ENCODE measurements at regions not wholly inside any gene's neighbourhood (a gene's known extent, or its start where the extent isn't known, plus 50 kb on each side); places are given as distances from the start of the nearest gene placed in this dataset.
"Not testable (repeated sequence)": the region's sequence is repeated elsewhere in the genome, so short reads cannot be mapped to it uniquely, and the experiment has no call there.

DNA sequence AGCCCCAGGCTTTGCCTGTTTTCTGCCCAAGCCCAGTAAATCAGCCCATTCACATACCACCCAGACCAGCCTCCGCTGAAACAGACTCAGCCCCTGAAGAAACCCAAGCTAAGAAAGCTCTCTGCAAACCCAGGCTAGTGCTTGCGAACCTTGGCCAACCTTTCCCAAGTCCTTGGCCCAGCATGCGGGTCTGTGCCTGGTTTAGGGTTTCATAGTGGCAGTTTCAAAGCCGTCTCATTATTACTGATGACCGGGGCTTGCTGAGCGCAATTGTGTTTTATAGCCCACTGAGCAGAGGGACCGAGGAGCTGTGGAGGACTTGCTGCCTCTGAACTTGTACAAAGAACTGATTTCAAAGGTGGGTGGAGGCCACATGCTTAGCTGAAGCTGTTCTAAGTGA, 584.3 kb downstream of the BNC2 start:
- Histone ChIP-seq H3K27me3 (ENCODE audit: control insufficient read depth, insufficient read depth, low read length, poor library complexity, severe bottlenecking) (no peaks in the 10 kb centered on the region), H3K9me3 (ENCODE audit: control insufficient read depth, low read length) (no peaks in the 10 kb centered on the region)

DNA sequence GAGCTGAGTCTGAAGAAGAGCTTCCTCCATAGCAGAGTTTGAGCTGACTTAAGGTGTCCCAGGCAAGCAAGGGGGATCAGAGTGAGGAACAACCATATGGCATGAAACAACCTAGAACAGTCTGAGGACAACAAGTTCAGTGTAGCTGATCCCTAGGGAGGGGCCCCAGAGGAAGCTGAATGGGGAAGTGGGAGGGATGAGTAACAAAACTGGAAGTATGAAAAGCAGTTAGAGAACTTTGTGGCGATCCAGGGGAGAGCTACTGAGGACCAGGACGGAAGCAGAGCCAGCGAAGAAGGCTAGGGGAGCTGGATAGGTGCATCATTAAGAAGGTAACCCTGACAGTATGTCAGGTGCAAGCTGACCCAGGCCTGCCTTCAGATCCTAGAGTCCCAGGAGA, 580.8 kb downstream of the BNC2 start:
- H3K9me3 ChIP-seq (ENCODE audit: control insufficient read depth, low read length): no peaks in the 10 kb centered on the region
- 92 to 95% methylated on average over 3 of the region's 3 CpGs for WGBS, 2 experiments
- no peaks in the 10 kb centered on the region for H3K27me3 ChIP-seq (ENCODE audit: control insufficient read depth, insufficient read depth, low read length, poor library complexity, severe bottlenecking)
- H3K4me3 ChIP-seq (ENCODE audit: insufficient read depth, low read depth, low read length): no peak overlapping the region
- H3K36me3 ChIP-seq (ENCODE audit: control insufficient read depth, insufficient read depth, low read length): no peaks in the 10 kb centered on the region
- no peaks in the 10 kb centered on the region for H3K4me1 ChIP-seq (ENCODE audit: control insufficient read depth, insufficient read depth, low read length)
- H3K27ac ChIP-seq (ENCODE audit: insufficient read depth, low read depth, low read length, poor library complexity, severe bottlenecking): no peak overlapping the region

More for the DNA sequence above, 584.3 kb downstream of the BNC2 start:
- Histone ChIP-seq H3K4me3 (ENCODE audit: insufficient read depth, low read depth, low read length) (no peak overlapping the region), H3K4me1 (ENCODE audit: control insufficient read depth, insufficient read depth, low read length) (no peaks in the 10 kb centered on the region), H3K27ac (ENCODE audit: insufficient read depth, low read depth, low read length, poor library complexity, severe bottlenecking) (no peak overlapping the region), H3K36me3 (ENCODE audit: control insufficient read depth, insufficient read depth, low read length) (no peaks in the 10 kb centered on the region)
- WGBS, 2 experiments: 85 to 87% methylated on average over 7 of the region's 7 CpGs

DNA sequence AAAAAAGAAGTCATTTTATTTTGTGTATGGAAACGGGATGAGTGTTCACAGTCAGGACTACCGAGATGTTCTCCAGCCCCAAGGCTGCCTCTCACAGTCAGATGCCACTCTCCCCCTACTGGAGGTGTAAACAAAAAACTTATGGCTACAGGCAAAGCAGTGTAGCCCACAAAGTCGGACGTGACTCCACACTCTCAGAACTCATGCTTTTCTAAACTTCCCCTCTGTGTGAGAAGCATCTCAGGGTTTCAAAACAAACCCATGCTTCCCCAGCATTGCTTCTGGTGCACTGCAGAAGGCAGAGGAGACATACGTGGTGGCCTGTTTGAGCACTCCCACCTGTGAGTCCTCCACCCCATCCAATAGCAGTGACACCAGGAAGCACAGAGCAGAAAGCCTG, 580.3 kb downstream of the BNC2 start:
- Histone ChIP-seq H3K36me3 (ENCODE audit: control insufficient read depth, insufficient read depth, low read length) (no peaks in the 10 kb centered on the region), H3K4me3 (ENCODE audit: insufficient read depth, low read depth, low read length) (no peak overlapping the region), H3K27ac (ENCODE audit: insufficient read depth, low read depth, low read length, poor library complexity, severe bottlenecking) (no peak overlapping the region), H3K9me3 (ENCODE audit: control insufficient read depth, low read length) (no peaks in the 10 kb centered on the region), H3K27me3 (ENCODE audit: control insufficient read depth, insufficient read depth, low read length, poor library complexity, severe bottlenecking) (no peaks in the 10 kb centered on the region), H3K4me1 (ENCODE audit: control insufficient read depth, insufficient read depth, low read length) (no peaks in the 10 kb centered on the region)
- 88% methylated on average over 5 of the region's 5 CpGs for WGBS, 2 experiments

DNA sequence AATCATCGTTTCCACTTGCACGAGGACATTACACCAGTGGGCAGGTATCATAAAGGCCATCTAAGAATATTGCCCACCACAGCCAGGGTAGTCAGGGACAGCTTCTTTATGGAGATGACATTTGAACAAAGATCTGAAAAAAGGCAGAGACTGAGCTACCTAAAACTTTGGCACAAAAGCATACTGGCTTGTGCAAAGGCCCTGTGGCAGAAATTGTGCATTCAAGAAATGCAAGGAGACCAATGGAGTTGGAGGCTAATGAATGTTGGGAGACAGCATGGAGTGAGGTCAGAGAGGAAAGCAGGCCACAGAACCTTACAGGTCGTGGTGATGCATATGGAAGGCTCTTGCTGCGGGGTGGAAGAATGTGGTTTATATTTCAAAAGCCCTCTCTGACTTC, 578.5 kb downstream of the BNC2 start:
- 94% methylated on average over 4 of the region's 4 CpGs for WGBS, 2 experiments
- no peaks in the 10 kb centered on the region for H3K4me1 ChIP-seq (ENCODE audit: control insufficient read depth, insufficient read depth, low read length)
- H3K27ac ChIP-seq (ENCODE audit: insufficient read depth, low read depth, low read length, poor library complexity, severe bottlenecking): no peak overlapping the region
- H3K36me3 ChIP-seq (ENCODE audit: control insufficient read depth, insufficient read depth, low read length): no peaks in the 10 kb centered on the region
- H3K4me3 ChIP-seq (ENCODE audit: insufficient read depth, low read depth, low read length): no peak overlapping the region
- H3K9me3 ChIP-seq (ENCODE audit: control insufficient read depth, low read length): no peaks in the 10 kb centered on the region
- H3K27me3 ChIP-seq (ENCODE audit: control insufficient read depth, insufficient read depth, low read length, poor library complexity, severe bottlenecking): no peaks in the 10 kb centered on the region

DNA sequence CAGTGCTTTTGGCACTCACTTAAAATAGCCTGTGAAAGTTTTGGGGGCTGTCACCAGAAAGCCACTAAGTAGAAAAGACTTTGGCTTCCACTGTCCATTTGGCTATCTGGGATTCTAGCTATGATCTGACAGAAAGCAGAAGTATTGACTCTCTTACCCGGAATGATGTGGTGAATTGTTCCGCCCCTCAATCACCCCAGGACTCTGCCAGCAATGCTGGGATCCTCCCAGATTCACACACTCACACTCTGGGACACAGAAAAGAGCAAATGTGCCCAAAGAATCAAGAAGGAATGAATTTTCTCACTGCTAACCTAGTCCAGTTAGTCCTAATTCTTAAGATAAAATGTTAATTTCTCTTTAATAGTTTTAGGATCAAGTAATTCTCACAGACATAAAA, 576.9 kb downstream of the BNC2 start:
- WGBS, 2 experiments: 94% methylated on average over 2 of the region's 2 CpGs
- no peaks in the 10 kb centered on the region for H3K4me1 ChIP-seq (ENCODE audit: control insufficient read depth, insufficient read depth, low read length)
- no peak overlapping the region for H3K27ac ChIP-seq (ENCODE audit: insufficient read depth, low read depth, low read length, poor library complexity, severe bottlenecking)
- no peaks in the 10 kb centered on the region for H3K9me3 ChIP-seq (ENCODE audit: control insufficient read depth, low read length)
- H3K4me3 ChIP-seq (ENCODE audit: insufficient read depth, low read depth, low read length): no peak overlapping the region
- no peaks in the 10 kb centered on the region for H3K36me3 ChIP-seq (ENCODE audit: control insufficient read depth, insufficient read depth, low read length)
- no peaks in the 10 kb centered on the region for H3K27me3 ChIP-seq (ENCODE audit: control insufficient read depth, insufficient read depth, low read length, poor library complexity, severe bottlenecking)

DNA sequence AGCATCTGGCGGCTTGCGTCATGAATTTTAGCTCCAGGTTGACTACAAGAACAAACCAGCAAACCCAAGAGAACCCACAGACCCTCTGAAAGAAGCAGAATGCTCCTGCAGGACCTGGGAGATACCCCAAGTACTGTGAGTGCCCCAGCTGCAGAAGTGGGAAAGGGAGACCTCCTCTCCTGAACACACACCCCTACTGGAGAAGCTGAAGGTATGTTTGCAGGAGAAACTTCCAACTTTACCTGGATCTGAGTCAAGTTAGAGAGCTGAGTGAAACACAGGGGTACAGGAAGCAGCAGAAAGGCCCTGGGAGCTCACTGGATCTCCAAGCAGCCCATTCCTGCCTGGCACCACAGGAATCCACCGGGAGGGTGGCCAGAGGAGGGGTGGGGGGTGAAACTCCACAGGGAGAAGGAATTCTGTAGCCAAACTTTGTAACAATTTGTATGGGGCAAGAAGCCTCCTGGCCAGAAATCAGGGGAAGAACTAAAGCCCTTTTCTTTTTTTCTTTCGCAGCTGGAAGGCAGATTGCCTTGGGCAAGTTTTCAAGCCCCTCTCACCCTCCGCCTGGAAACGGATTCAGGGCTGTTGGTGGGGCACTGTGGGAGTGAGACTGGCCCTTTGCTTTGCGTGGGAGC, 576.2 kb downstream of the BNC2 start:
- Histone ChIP-seq H3K27ac (ENCODE audit: insufficient read depth, low read depth, low read length, poor library complexity, severe bottlenecking) (no peak overlapping the region), H3K36me3 (ENCODE audit: control insufficient read depth, insufficient read depth, low read length) (no peaks in the 10 kb centered on the region), H3K4me1 (ENCODE audit: control insufficient read depth, insufficient read depth, low read length) (no peaks in the 10 kb centered on the region), H3K9me3 (ENCODE audit: control insufficient read depth, low read length) (no peaks in the 10 kb centered on the region), H3K4me3 (ENCODE audit: insufficient read depth, low read depth, low read length) (no peak overlapping the region), H3K27me3 (ENCODE audit: control insufficient read depth, insufficient read depth, low read length, poor library complexity, severe bottlenecking) (no peaks in the 10 kb centered on the region)
- WGBS, 2 experiments: 82 to 85% methylated on average over 7 of the region's 7 CpGs

DNA sequence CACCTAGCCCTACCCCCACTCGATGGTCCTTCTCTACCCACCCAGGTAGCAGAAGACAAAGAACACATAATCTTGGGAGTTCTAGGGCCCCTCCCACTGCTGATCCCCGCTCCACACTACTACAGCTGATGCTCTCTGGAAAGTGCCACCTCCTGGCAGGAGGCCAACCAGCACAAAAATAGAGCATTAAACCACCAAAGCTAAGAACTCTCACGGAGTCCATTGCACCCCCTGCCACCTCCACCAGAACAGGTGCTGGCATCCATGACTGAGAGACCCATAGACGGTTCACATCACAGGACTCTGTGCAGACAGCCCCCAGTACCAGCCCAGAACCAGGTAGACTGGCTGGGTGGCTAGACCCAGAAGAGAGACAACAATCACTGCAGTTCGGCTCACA, 575.5 kb downstream of the BNC2 start:
- not testable (repeated sequence) for H3K9me3 ChIP-seq (ENCODE audit: control insufficient read depth, low read length); H3K27me3 ChIP-seq (ENCODE audit: control insufficient read depth, insufficient read depth, low read length, poor library complexity, severe bottlenecking); H3K4me1 ChIP-seq (ENCODE audit: control insufficient read depth, insufficient read depth, low read length); H3K4me3 ChIP-seq (ENCODE audit: insufficient read depth, low read depth, low read length); H3K27ac ChIP-seq (ENCODE audit: insufficient read depth, low read depth, low read length, poor library complexity, severe bottlenecking); H3K36me3 ChIP-seq (ENCODE audit: control insufficient read depth, insufficient read depth, low read length)
- WGBS, 2 experiments: 90 to 91% methylated on average over 5 of the region's 5 CpGs

DNA sequence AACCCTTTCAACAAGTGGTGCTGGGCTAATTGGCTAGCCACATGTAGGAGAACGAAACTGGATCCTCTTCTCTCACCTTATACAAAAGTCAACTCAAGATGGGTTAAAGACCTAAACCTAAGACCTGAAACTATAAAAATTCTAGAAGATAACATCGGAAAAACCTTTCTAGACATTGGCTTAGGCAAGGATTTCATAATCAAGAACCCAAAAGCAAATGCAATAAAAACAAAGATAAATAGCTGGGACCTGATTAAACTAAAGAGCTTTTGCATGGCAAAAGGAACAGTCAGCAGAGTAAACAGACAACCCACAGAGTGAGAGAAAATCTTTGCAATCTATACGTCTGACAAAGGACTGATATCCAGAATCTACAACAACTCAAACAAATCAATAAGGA, 571.1 kb downstream of the BNC2 start:
- 82% methylated on average over 3 of the region's 3 CpGs for WGBS, 2 experiments
- not testable (repeated sequence) for H3K4me1 ChIP-seq (ENCODE audit: control insufficient read depth, insufficient read depth, low read length); H3K27me3 ChIP-seq (ENCODE audit: control insufficient read depth, insufficient read depth, low read length, poor library complexity, severe bottlenecking); H3K27ac ChIP-seq (ENCODE audit: insufficient read depth, low read depth, low read length, poor library complexity, severe bottlenecking); H3K36me3 ChIP-seq (ENCODE audit: control insufficient read depth, insufficient read depth, low read length); H3K4me3 ChIP-seq (ENCODE audit: insufficient read depth, low read depth, low read length); H3K9me3 ChIP-seq (ENCODE audit: control insufficient read depth, low read length)

DNA sequence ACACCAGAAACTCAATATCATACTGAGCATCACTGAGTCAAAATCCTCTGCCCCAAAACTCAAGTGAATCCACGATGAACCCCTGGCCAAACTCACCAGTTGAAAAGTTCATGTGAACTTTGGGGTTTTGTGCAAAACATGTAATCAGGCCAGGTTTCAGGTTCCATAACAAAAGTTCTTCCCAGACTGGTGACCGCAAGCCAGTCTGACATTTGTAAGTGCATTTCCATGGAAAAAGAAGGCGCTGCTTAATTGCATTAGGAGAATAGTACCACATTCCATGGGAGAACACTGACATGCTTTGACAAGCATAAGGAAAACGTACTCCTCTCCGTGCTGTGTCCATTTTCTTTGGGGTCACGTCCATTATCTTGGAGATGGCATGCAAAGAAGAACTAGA, 567.0 kb downstream of the BNC2 start:
- H3K9me3 ChIP-seq (ENCODE audit: control insufficient read depth, low read length): no peaks in the 10 kb centered on the region
- no peak overlapping the region for H3K27ac ChIP-seq (ENCODE audit: insufficient read depth, low read depth, low read length, poor library complexity, severe bottlenecking)
- H3K4me3 ChIP-seq (ENCODE audit: insufficient read depth, low read depth, low read length): no peak overlapping the region
- H3K36me3 ChIP-seq (ENCODE audit: control insufficient read depth, insufficient read depth, low read length): no peaks in the 10 kb centered on the region
- H3K4me1 ChIP-seq (ENCODE audit: control insufficient read depth, insufficient read depth, low read length): peaks cover 10% of the 10 kb centered on the region
- no peaks in the 10 kb centered on the region for H3K27me3 ChIP-seq (ENCODE audit: control insufficient read depth, insufficient read depth, low read length, poor library complexity, severe bottlenecking)
- WGBS, 2 experiments: 90 to 93% methylated on average over 6 of the region's 6 CpGs

DNA sequence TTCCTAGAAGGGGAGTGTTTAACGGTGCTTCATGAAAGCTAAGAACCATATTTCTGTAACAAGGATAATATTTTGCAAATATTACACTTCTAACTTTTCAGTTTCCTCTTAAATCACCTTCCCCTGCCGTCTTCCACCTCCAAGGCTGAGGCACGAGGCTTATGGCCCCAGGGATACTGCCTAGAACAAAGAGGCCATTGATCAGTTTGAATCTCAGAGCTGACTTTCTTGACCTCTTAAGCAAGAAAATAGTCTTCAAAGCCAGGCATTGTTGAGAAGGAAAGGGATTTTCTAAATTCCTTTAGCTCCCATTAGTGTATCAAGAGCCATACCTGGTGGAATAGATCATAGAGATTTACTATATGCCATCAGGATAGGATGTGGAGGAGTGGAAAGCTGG, 566.2 kb downstream of the BNC2 start:
- Histone ChIP-seq H3K27ac (ENCODE audit: insufficient read depth, low read depth, low read length, poor library complexity, severe bottlenecking) (no peak overlapping the region), H3K9me3 (ENCODE audit: control insufficient read depth, low read length) (no peaks in the 10 kb centered on the region), H3K4me3 (ENCODE audit: insufficient read depth, low read depth, low read length) (no peak overlapping the region), H3K36me3 (ENCODE audit: control insufficient read depth, insufficient read depth, low read length) (no peaks in the 10 kb centered on the region), H3K4me1 (ENCODE audit: control insufficient read depth, insufficient read depth, low read length) (peaks cover 17% of the 10 kb centered on the region), H3K27me3 (ENCODE audit: control insufficient read depth, insufficient read depth, low read length, poor library complexity, severe bottlenecking) (no peaks in the 10 kb centered on the region)
- 38 to 46% methylated on average over 3 of the region's 3 CpGs for WGBS, 2 experiments

DNA sequence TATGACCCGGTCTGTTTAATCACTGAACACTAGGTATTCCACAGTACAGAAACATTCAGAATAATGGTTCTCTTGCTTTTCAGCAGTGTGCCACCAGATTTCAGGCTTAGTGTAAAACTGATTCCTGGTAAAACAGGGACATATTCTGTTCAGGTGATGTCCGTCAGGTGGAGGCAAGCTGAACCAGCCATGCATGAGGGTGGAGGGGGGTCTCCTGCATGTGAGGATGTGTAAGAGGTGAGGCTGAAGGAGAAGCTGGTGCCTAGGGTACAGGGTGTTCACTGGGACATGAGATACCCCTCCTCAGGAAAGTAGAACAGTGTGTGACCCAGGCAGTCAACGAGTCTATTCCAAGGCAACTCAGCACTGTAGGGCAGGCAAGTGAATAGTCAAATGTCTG, 563.9 kb downstream of the BNC2 start:
- no peaks in the 10 kb centered on the region for H3K36me3 ChIP-seq (ENCODE audit: control insufficient read depth, insufficient read depth, low read length)
- H3K4me3 ChIP-seq (ENCODE audit: insufficient read depth, low read depth, low read length): no peak overlapping the region
- peaks cover 31% of the 10 kb centered on the region for H3K4me1 ChIP-seq (ENCODE audit: control insufficient read depth, insufficient read depth, low read length)
- H3K27me3 ChIP-seq (ENCODE audit: control insufficient read depth, insufficient read depth, low read length, poor library complexity, severe bottlenecking): no peaks in the 10 kb centered on the region
- 90 to 95% methylated on average over 3 of the region's 3 CpGs for WGBS, 2 experiments
- no peaks in the 10 kb centered on the region for H3K9me3 ChIP-seq (ENCODE audit: control insufficient read depth, low read length)
- no peak overlapping the region for H3K27ac ChIP-seq (ENCODE audit: insufficient read depth, low read depth, low read length, poor library complexity, severe bottlenecking)

Data from ectodermal cell (in vitro differentiated cells).